MM.1S (cell line): ENCODE measurements at regions not wholly inside any gene's neighbourhood (a gene's known extent, or its start where the extent isn't known, plus 50 kb on each side); places are given as distances from the start of the nearest gene placed in this dataset.

Experiments
- CTCF ChIP-seq: fragments of 300-600 bp; sonication (generic); IDR thresholded peaks from 2 replicates; pipeline ENCODE4 v1.5.1; 2016; ENCODE audit warnings: antibody characterized with exemption, low read length, mixed read lengths
- EZH2phosphoT487 ChIP-seq: fragments of 300-600 bp; sonication (generic); IDR thresholded peaks from 2 replicates; pipeline ENCODE4 v1.6.1; 2018; ENCODE audit warnings: antibody characterized with exemption, low read length

DNA sequence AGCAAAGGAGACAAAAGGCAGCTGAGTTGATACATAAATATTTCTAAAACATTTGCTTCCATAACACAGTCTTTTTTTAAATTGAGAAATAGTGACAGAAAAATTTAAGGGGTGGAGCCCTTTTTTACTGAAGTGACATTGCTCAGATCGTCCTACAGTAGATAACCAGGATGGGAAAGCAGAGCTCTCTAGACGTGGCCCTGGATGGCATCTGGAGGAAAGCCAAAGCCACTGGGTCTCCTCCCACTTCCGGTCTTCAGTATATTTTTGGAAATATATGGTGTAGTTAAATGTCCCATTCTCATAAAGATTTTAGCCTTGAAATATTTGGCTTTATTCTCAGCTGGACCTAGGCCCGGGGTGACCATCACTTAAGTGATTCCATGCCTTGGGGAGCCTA is 326.1 kb downstream of the ZNF621 start:
- TF ChIP-seq EZH2phosphoT487 (no peak), CTCF (no peak)
